Suppressor macrophage treated with lipopolysaccharide for 1 hour (primary cell): ENCODE measurements at regions not wholly inside any gene's neighbourhood (a gene's known extent, or its start where the extent isn't known, plus 50 kb on each side); places are given as distances from the start of the nearest gene placed in this dataset.
"Not testable (repeated sequence)": the region's sequence is repeated elsewhere in the genome, so short reads cannot be mapped to it uniquely, and the experiment has no call there.

ENCODE experiments used
- DNase-seq, 3 donors: peaks; one replicate each; pipeline ENCODE4 v3.0.0-alpha.2; 2020 to 2022

GRCh38 chr4:30461218-30461617 lies 259.0 kb upstream of the PCDH7 start:
- DNase-seq, result no peak

DNA sequence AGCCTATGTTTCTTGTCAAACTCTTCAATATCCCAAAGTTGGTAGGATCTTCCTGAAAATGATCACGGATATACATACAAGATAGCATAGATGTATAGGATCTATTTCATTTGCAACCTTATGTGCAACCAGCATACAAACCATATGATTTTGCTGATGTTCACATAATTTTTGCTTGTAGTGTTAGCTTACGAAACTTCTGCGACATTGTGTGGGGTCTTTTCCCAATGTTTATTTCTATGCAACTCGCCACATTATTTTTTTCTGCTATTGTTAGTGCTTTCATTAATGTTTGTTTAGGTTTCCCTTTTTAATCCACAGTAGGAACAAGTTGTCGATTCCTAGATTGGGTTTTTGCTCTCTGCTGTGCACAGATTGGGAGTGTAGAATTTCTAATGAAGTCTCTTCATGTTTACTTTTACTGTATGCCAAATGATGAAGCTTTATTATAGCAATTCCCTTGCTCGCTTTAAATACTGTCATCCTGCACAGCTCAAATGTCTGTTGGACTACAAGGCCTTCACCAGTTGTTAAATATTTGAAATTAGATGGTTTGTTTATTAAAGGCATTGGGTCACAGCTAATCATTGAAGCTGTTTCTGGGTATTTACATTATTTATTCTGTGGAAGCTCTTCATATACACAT lies 257.6 kb upstream of the PCDH7 start:
- no peak for DNase-seq

DNA sequence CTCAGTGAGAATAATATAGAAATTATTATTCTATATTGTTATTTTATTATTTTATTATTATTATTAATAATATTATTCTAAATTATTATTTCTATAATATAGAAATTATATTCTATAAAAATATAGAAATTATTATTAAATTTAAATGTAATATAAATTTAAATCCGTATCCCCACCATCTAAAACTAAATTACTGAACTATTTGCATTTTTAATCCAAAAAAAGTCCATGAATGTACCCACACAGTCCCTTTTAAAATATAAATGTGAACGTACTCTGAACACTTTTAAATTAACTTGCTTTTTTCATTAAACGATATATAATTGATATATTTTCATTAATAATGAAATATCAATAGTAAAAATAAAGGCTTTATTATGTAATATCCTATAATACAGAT lies 248.3 kb upstream of the PCDH7 start:
- no peak for DNase-seq

GRCh38 chr4:30473225-30473624 lies 246.9 kb upstream of the PCDH7 start:
- no peak for DNase-seq

- no peak for DNase-seq
Measured at GRCh38 chr4:30495251-30495650, 224.9 kb upstream of the PCDH7 start.

- no peak for DNase-seq
Measured at GRCh38 chr4:30495651-30496310, 224.4 kb upstream of the PCDH7 start.

- no peak for DNase-seq
Measured at GRCh38 chr4:30511751-30512150, 208.4 kb upstream of the PCDH7 start.

DNA sequence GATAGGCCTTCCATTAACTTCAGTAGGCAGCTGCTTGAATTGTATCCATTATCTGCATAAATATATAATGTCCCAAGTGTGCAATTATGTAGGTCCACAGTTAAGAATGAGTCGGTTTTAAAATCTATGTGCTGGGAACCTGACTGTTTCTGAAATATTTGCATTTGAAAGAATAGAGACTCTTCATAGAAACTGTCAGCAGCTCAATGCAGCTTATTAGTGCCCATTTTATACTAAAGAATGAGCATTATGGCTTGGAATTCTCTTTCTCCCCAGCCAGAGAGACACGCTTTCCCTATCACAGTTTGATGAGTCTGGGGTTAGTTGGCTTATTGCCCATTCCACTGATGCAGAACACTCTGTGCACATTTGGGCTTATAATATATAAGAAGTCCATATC lies 202.0 kb upstream of the PCDH7 start:
- DNase-seq, result no peak

GRCh38 chr4:30525662-30526315 lies 194.4 kb upstream of the PCDH7 start:
- DNase-seq, result no peak

GRCh38 chr4:30535255-30535654 lies 184.9 kb upstream of the PCDH7 start:
- DNase-seq, result no peak

DNA sequence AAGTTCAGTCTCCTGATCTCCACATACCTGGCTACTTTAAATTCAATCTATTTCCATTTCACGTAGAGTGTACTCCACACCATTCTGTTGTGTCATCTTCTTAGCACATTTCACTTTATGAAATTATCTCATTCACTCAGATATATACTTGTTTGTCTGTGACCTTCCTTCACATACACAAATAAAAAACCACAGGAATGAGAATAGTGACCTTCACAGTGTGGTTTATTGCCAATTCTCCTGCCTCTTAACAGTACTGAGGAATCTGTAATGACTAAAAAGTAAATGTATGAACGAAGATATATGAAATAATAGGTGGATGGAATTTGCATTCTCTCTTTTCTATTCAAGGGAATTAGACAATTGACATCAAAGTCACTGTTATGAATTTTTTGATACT lies 183.9 kb upstream of the PCDH7 start:
- no peak for DNase-seq

DNA sequence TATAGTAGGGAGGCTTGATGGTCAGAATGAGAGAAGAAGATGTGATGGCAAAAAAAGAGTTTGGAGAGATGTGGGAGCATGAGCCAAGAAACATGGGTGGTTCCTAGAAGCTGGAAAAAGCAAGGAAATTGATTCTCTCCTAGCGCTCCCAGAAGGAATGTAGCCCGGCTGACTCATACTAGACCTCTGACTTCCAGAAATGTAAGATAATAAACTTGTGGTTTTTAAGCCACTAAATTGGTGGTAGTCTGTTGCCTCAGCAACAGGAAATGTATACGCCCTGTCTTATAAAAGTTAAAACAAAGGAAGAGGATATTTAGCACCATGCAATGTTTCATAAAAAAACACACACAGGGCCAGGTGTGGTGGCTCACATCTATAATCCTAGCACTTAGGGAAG lies 182.7 kb upstream of the PCDH7 start:
- DNase-seq, result no peak

GRCh38 chr4:30538794-30539193 lies 181.4 kb upstream of the PCDH7 start:
- no peak for DNase-seq

DNA sequence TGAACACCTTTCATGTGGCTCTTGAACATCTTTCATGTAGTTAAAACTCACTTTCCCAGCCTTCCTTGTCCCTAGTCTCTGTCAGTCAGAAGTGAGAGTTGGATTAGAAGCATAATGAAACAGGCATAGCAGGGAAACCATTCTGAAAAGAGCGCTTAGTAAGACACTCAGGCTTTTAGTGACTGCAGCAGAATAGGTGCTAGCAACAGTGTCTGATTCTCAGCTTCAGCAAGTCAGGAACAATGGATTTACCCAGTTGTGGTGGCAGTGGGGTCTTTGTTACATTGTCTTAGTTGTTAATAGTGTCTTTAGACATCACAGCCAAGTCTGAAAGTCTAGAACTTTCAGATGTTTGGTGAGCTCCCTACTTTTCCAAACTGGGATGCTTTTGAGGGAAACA lies 177.1 kb upstream of the PCDH7 start:
- no peak for DNase-seq

DNA sequence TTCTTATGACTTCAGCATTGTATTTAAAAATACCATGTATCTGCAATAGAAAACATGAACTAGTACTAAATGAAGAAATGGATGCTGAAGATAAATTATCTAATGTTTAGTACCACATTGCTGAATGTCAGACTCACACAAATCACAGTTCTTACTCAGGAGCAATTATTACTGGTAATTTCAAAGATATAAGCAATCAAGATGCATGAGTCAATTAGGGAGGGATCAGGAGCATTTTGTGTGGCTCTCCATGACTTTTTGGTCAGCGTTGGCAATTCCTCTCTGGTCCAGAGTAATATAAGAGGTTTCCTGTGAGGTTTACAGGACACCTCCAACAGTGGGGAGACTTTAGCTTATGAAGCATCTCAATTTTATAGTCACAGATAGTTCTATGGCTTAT lies 167.0 kb upstream of the PCDH7 start:
- no peak for DNase-seq

DNA sequence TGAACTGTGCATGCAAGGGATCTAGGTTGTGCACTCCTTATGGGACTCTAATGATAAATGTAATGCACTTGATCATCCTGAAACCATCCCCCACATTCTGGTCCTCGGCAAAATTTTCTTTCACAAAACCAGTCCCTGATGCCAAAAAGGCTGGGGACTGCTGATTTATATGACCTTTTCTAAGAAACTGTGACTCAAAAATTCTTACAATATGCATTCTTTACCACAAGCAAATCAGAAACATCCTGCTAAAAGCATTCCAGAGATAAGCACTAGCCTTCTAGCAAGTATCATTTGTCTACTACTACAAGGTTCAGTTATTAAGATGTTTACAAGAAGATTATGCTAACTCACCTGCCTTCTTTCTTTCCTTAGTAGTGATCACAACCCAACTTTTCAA lies 166.5 kb upstream of the PCDH7 start:
- no peak for DNase-seq

DNA sequence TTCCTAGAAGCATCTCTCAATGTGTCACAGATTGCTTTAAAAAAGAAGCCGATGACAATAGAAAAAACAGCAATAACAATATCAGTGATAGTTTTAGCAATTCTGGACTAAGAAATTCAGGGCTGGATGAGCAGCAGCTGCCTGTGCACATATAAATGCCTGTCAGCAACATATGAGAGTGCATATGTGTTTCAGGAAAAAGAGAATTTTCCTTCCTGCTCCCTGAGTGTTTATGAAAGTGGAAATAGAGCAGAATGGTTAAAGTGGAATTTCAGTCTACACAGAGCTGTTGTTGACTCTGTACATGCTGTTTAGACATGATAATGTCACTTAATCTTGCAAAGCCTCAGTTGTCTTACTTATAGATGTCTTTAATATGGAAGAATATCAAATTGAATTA lies 164.4 kb upstream of the PCDH7 start:
- DNase-seq, result no peak

DNA sequence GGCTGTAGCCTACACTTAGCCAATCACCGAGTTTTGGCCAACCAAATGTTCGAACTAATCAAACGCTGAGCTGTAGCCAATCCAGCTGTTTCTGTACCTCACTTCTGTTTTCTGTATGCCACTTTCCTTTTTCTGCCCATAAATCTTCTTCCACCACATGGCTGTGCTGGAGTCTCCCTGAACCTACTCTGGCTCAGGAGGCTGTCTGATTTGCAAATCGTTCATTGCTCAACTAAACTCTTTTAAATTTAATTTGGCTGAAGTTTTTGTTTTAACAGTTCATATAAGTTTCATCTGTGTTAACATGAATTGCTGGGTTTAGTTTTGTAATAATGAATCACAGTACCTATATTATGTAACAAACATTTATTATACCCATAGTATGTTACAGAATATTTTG lies 160.7 kb upstream of the PCDH7 start:
- no peak for DNase-seq

DNA sequence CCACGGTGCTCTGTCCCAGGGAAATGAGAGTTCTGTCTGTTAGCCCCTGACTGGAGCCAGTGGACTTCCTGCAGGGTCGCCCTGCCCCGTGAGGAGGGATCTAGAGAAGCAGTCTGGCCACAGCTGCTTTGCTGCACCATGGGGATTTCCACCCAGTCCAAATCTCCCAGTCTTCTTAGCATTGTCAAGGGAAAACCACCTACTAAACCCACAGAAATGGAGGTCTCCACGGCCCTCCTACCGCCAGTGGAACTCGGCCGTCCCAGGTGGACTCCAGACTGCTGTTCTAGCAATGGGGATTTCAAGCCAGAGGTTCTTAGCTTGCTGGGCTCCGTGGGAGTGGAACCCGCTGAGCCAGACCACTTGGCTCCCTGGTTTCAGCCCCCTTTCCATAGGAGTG lies 133.3 kb upstream of the PCDH7 start:
- no peak for DNase-seq

GRCh38 chr4:30589669-30590068 lies 130.5 kb upstream of the PCDH7 start:
- DNase-seq, result not testable (repeated sequence)

- DNase-seq, result no peak
Measured at GRCh38 chr4:30600246-30601017, 119.7 kb upstream of the PCDH7 start.

DNA sequence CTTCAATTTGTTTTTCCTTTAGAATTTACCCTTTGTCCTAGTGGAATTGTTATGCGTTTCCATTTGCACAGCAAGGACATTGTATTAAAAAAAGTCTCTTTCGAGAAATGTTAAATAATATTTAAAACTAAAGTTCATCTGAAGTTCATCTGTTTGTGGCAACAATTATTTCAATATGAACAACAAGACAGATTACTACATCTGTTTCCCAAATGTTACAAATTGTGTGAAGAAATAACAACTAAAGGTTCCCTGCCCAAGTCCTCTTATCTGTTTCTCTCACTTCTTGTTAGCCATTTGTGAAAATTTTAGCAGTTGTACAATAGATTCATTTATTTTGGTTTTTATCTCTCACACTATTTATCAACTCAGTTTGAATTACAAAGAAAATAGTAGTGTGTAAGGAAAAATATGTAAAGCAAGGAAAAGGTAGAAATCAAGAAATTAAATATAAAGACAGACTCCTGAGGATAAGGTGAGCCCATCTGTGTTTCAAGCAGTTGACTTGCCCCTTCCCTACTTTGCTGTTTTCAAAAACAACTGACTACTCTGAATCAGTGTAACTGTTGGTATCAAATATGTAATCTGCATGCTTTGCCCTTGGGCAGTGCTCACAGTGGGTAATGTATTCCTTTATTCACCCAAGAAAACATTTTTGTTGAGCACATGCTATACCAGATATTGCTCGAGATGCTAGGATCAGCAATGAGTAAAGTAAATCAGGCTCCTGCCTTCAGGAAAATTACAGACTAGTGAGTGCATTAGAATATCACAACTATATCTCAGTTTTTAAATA lies 118.9 kb upstream of the PCDH7 start:
- DNase-seq, result no peak

- DNase-seq, result no peak
Measured at GRCh38 chr4:30605616-30606190, 114.5 kb upstream of the PCDH7 start.
